ENCODE measurements at regions not wholly inside any gene's neighbourhood (a gene's known extent, or its start where the extent isn't known, plus 50 kb on each side); places are given as distances from the start of the nearest gene placed in this dataset.

- H3K9me3 ChIP-seq (ENCODE audit: insufficient read depth, low read length) = no peaks in the 10 kb centered on the region
- H3K4me3 ChIP-seq (ENCODE audit: low read length) = no peak overlapping the region
- H3K27me3 ChIP-seq (ENCODE audit: low read depth, low read length) = no peaks in the 10 kb centered on the region
- no peak overlapping the region for H2AFZ ChIP-seq (ENCODE audit: low read depth, low read length)
- no peaks in the 10 kb centered on the region for H4K20me1 ChIP-seq (ENCODE audit: insufficient read depth, low read length)
- H3K9ac ChIP-seq (ENCODE audit: low read length) = no peak overlapping the region
- TF ChIP-seq EZH2phosphoT487 (IDR thresholded peaks at IDR 0.05; ENCODE audit: low read depth) (no peak), CTCF (IDR thresholded peaks at IDR 0.05; ENCODE audit: low read depth, low read length) (no peak)
- no peaks in the 10 kb centered on the region for H3K36me3 ChIP-seq (replicated peaks; ENCODE audit: low read depth, low read length)
- no peak overlapping the region for H3K27ac ChIP-seq (ENCODE audit: low read length)
- no peaks in the 10 kb centered on the region for H3K79me2 ChIP-seq (ENCODE audit: low read length)
- peaks cover 7% of the 10 kb centered on the region; the same call in 1 of the 2 replicates for H3K4me1 ChIP-seq (ENCODE audit: low read length)
- H3K4me2 ChIP-seq (ENCODE audit: low read length) = no peak overlapping the region
These were observed 355.8 kb downstream of the AMY1C start for GRCh38 chr1:104105465-104105864.

GRCh38 chr1:104120525-104120924 lies 370.8 kb downstream of the AMY1C start:
- TF ChIP-seq CTCF (IDR thresholded peaks at IDR 0.05; ENCODE audit: low read depth, low read length) = peak; percentile 49
- no peak for TF ChIP-seq EZH2phosphoT487 (IDR thresholded peaks at IDR 0.05; ENCODE audit: low read depth)
- H3K9ac ChIP-seq (ENCODE audit: low read length) = no peak overlapping the region
- no peaks in the 10 kb centered on the region for H3K9me3 ChIP-seq (ENCODE audit: insufficient read depth, low read length)
- H3K4me2 ChIP-seq (ENCODE audit: low read length) = no peak overlapping the region
- no peak overlapping the region for H3K27ac ChIP-seq (ENCODE audit: low read length)
- no peaks in the 10 kb centered on the region for H3K36me3 ChIP-seq (replicated peaks; ENCODE audit: low read depth, low read length)
- H4K20me1 ChIP-seq (ENCODE audit: insufficient read depth, low read length) = no peaks in the 10 kb centered on the region
- H2AFZ ChIP-seq (ENCODE audit: low read depth, low read length) = no peak overlapping the region
- H3K4me3 ChIP-seq (ENCODE audit: low read length) = no peak overlapping the region
- H3K27me3 ChIP-seq (ENCODE audit: low read depth, low read length) = no peaks in the 10 kb centered on the region
- no peaks in the 10 kb centered on the region for H3K79me2 ChIP-seq (ENCODE audit: low read length)
- H3K4me1 ChIP-seq (ENCODE audit: low read length) = peaks cover 3% of the 10 kb centered on the region; the same call in 1 of the 2 replicates

GRCh38 chr1:104121271-104121670 lies 371.6 kb downstream of the AMY1C start:
- H3K9ac ChIP-seq (ENCODE audit: low read length) = no peak overlapping the region
- no peak overlapping the region for H3K27ac ChIP-seq (ENCODE audit: low read length)
- no peak for TF ChIP-seq EZH2phosphoT487 (IDR thresholded peaks at IDR 0.05; ENCODE audit: low read depth)
- no peak for TF ChIP-seq CTCF (IDR thresholded peaks at IDR 0.05; ENCODE audit: low read depth, low read length)
- peaks cover 3% of the 10 kb centered on the region; the same call in 1 of the 2 replicates for H3K4me1 ChIP-seq (ENCODE audit: low read length)
- no peak overlapping the region for H3K4me2 ChIP-seq (ENCODE audit: low read length)
- no peaks in the 10 kb centered on the region for H3K9me3 ChIP-seq (ENCODE audit: insufficient read depth, low read length)
- no peak overlapping the region for H3K4me3 ChIP-seq (ENCODE audit: low read length)
- H4K20me1 ChIP-seq (ENCODE audit: insufficient read depth, low read length) = no peaks in the 10 kb centered on the region
- H3K36me3 ChIP-seq (replicated peaks; ENCODE audit: low read depth, low read length) = no peaks in the 10 kb centered on the region
- no peaks in the 10 kb centered on the region for H3K79me2 ChIP-seq (ENCODE audit: low read length)
- no peaks in the 10 kb centered on the region for H3K27me3 ChIP-seq (ENCODE audit: low read depth, low read length)
- no peak overlapping the region for H2AFZ ChIP-seq (ENCODE audit: low read depth, low read length)

GRCh38 chr1:104125266-104125665 lies 375.6 kb downstream of the AMY1C start:
- H3K9me3 ChIP-seq (ENCODE audit: insufficient read depth, low read length) = no peaks in the 10 kb centered on the region
- H3K27me3 ChIP-seq (ENCODE audit: low read depth, low read length) = no peaks in the 10 kb centered on the region
- no peak overlapping the region for H3K4me2 ChIP-seq (ENCODE audit: low read length)
- TF ChIP-seq CTCF (IDR thresholded peaks at IDR 0.05; ENCODE audit: low read depth, low read length) (no peak), EZH2phosphoT487 (IDR thresholded peaks at IDR 0.05; ENCODE audit: low read depth) (no peak)
- no peak overlapping the region for H3K9ac ChIP-seq (ENCODE audit: low read length)
- H4K20me1 ChIP-seq (ENCODE audit: insufficient read depth, low read length) = no peaks in the 10 kb centered on the region
- no peaks in the 10 kb centered on the region for H3K36me3 ChIP-seq (replicated peaks; ENCODE audit: low read depth, low read length)
- no peaks in the 10 kb centered on the region for H3K79me2 ChIP-seq (ENCODE audit: low read length)
- peaks cover 2% of the 10 kb centered on the region; the same call in 1 of the 2 replicates for H3K4me1 ChIP-seq (ENCODE audit: low read length)
- H2AFZ ChIP-seq (ENCODE audit: low read depth, low read length) = no peak overlapping the region
- H3K27ac ChIP-seq (ENCODE audit: low read length) = no peak overlapping the region
- no peak overlapping the region for H3K4me3 ChIP-seq (ENCODE audit: low read length)

Data from OCI-LY3 (cell line).